Stomach (tissue), 4 donors: ENCODE measurements at regions not wholly inside any gene's neighbourhood (a gene's known extent, or its start where the extent isn't known, plus 50 kb on each side); places are given as distances from the start of the nearest gene placed in this dataset.

Source experiments
- EP300 ChIP-seq: sonication (generic); formaldehyde crosslinking; IDR thresholded peaks from one replicate; pipeline ENCODE4 v1.6.1; 2017; ENCODE audit warnings: antibody characterized with exemption
- POLR2A ChIP-seq, 4 donors: fragments of 450-650 bp; IDR thresholded peaks; one replicate each; pipeline ENCODE4 v1.6.1; 2016; ENCODE audit warnings: antibody characterized with exemption in 4 of 4, control low read depth in 2 of 4, mild to moderate bottlenecking in 1 of 4, moderate library complexity in 1 of 4
- POLR2AphosphoS5 ChIP-seq, 3 donors: sonication (generic); formaldehyde crosslinking; IDR thresholded peaks; one replicate each; pipeline ENCODE4 v1.6.1; 2016; ENCODE audit warnings: antibody characterized with exemption in 3 of 3
- TF ChIP-seq, protein P1 (sequence below), 7 experiments: fragments of 450-650 bp in 4 of 7; fragments of 200-600 bp in 3 of 7; sonication (generic) in 3 of 7; IDR thresholded peaks; one replicate each; pipeline ENCODE4 v1.5.1; 2016 to 2019; ENCODE audit warnings: antibody characterized with exemption in 7 of 7, control low read depth in 2 of 7, mild to moderate bottlenecking in 1 of 7

DNA sequence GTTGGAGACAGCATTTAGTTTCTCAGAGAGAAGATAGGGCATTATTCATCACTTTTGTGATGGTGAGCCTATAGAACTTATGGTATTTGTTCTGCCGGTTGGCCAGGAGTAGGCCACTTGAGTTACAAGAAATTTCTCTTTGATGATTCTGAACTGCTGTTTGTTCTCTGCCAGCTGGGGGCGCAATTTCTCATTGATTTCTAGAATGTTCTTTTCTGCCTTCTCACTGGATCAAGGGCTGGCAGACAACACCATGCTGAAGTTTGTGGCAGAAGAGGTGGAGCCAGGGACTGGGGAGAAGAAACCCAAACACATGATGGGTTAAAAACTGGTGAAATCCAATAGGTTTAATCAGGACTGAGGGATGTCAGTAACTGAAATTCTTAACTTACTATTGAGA is 360.6 kb downstream of the FAM72C start:
- TF ChIP-seq, protein P1, sequence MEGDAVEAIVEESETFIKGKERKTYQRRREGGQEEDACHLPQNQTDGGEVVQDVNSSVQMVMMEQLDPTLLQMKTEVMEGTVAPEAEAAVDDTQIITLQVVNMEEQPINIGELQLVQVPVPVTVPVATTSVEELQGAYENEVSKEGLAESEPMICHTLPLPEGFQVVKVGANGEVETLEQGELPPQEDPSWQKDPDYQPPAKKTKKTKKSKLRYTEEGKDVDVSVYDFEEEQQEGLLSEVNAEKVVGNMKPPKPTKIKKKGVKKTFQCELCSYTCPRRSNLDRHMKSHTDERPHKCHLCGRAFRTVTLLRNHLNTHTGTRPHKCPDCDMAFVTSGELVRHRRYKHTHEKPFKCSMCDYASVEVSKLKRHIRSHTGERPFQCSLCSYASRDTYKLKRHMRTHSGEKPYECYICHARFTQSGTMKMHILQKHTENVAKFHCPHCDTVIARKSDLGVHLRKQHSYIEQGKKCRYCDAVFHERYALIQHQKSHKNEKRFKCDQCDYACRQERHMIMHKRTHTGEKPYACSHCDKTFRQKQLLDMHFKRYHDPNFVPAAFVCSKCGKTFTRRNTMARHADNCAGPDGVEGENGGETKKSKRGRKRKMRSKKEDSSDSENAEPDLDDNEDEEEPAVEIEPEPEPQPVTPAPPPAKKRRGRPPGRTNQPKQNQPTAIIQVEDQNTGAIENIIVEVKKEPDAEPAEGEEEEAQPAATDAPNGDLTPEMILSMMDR (IDR thresholded peaks at IDR 0.05) = no peak
- TF ChIP-seq POLR2A (IDR thresholded peaks at IDR 0.05) (no peak), POLR2AphosphoS5 (IDR thresholded peaks at IDR 0.05) (no peak), EP300 (no peak)
